ENCODE measurements at regions not wholly inside any gene's neighbourhood (a gene's known extent, or its start where the extent isn't known, plus 50 kb on each side); places are given as distances from the start of the nearest gene placed in this dataset.

DNA sequence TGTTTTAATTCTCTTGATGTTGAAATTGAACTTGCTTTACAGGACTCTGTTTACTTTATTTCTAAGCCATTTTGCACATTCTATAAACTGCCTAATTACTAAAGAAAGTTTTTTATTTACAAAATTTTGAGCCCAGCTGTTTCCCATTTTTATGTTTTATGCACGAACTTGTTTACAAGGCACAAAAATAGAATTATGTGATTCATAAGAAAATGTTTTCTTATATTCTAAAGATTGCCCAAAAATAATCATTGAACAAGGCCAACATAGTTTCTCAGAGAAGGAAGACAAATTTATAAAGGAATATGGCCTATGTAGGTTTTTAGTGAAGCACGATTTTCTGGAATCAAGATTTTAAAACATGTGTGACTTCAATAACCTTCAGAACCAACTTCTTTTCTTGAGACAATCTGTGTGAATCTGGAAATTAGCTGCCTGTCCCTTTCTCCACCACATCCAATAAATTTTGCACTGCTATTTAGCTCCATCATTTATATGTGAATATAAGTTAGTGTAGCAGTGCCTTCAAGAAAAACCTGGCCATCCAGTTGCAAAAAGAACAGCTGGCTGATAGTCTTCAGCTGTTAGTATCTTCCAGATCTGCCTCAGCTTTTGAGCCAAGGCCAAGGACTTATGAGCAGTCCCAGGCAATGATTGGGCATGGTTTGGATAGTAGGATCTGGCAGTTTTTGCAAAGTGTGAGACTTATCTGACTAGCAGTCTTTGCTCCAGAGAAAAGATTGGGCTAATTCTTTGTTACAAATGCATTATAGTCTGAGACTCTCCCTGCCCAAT, 253.2 kb upstream of the COL3A1 start:
- no peaks in the 10 kb centered on the region for H3K36me3 ChIP-seq (ENCODE audit: control insufficient read depth, insufficient read depth, low read length)
- H3K4me3 ChIP-seq (ENCODE audit: low read depth, low read length): no peak overlapping the region
- no peaks in the 10 kb centered on the region for H3K9me3 ChIP-seq (ENCODE audit: control insufficient read depth, insufficient read depth, low read depth, low read length)
- H3K9ac ChIP-seq (ENCODE audit: low read length): no peak overlapping the region
- no peak overlapping the region for H3K27ac ChIP-seq (ENCODE audit: low read depth, low read length)
- no peaks in the 10 kb centered on the region for H3K27me3 ChIP-seq (ENCODE audit: control insufficient read depth, insufficient read depth, low read length)
- no peaks in the 10 kb centered on the region; the same call in 1 of the 2 replicates for H3K4me1 ChIP-seq (ENCODE audit: control insufficient read depth, insufficient read depth, low read length)

GRCh38 chr2:188721784-188722183, 252.4 kb upstream of the COL3A1 start:
- no peak overlapping the region for H3K4me3 ChIP-seq (ENCODE audit: low read depth, low read length)
- H3K27ac ChIP-seq (ENCODE audit: low read depth, low read length): no peak overlapping the region
- no peak overlapping the region for H3K9ac ChIP-seq (ENCODE audit: low read length)

GRCh38 chr2:188725746-188726360, 248.3 kb upstream of the COL3A1 start:
- no peak overlapping the region for H3K27ac ChIP-seq (ENCODE audit: low read depth, low read length)
- no peak overlapping the region for H3K4me3 ChIP-seq (ENCODE audit: low read depth, low read length)
- H3K27me3 ChIP-seq (ENCODE audit: control insufficient read depth, insufficient read depth, low read length): no peaks in the 10 kb centered on the region
- H3K9ac ChIP-seq (ENCODE audit: low read length): no peak overlapping the region
- H3K36me3 ChIP-seq (ENCODE audit: control insufficient read depth, insufficient read depth, low read length): no peaks in the 10 kb centered on the region
- no peaks in the 10 kb centered on the region for H3K9me3 ChIP-seq (ENCODE audit: control insufficient read depth, insufficient read depth, low read depth, low read length)
- H3K4me1 ChIP-seq (ENCODE audit: control insufficient read depth, insufficient read depth, low read length): no peaks in the 10 kb centered on the region; the same call in 1 of the 2 replicates

More at GRCh38 chr2:188721784-188722183, 252.4 kb upstream of the COL3A1 start:
- Histone ChIP-seq H3K27me3 (ENCODE audit: control insufficient read depth, insufficient read depth, low read length) (no peaks in the 10 kb centered on the region), H3K9me3 (ENCODE audit: control insufficient read depth, insufficient read depth, low read depth, low read length) (no peaks in the 10 kb centered on the region), H3K4me1 (ENCODE audit: control insufficient read depth, insufficient read depth, low read length) (no peaks in the 10 kb centered on the region; the same call in 1 of the 2 replicates), H3K36me3 (ENCODE audit: control insufficient read depth, insufficient read depth, low read length) (no peaks in the 10 kb centered on the region)

- Histone ChIP-seq H3K9ac (ENCODE audit: low read length) (no peak overlapping the region), H3K4me1 (ENCODE audit: control insufficient read depth, insufficient read depth, low read length) (no peaks in the 10 kb centered on the region; the same call in 1 of the 2 replicates), H3K9me3 (ENCODE audit: control insufficient read depth, insufficient read depth, low read depth, low read length) (no peaks in the 10 kb centered on the region), H3K27ac (ENCODE audit: low read depth, low read length) (no peak overlapping the region), H3K4me3 (ENCODE audit: low read depth, low read length) (no peak overlapping the region), H3K27me3 (ENCODE audit: control insufficient read depth, insufficient read depth, low read length) (no peaks in the 10 kb centered on the region), H3K36me3 (ENCODE audit: control insufficient read depth, insufficient read depth, low read length) (no peaks in the 10 kb centered on the region)
These were observed 247.4 kb upstream of the COL3A1 start for GRCh38 chr2:188726626-188727247.

DNA sequence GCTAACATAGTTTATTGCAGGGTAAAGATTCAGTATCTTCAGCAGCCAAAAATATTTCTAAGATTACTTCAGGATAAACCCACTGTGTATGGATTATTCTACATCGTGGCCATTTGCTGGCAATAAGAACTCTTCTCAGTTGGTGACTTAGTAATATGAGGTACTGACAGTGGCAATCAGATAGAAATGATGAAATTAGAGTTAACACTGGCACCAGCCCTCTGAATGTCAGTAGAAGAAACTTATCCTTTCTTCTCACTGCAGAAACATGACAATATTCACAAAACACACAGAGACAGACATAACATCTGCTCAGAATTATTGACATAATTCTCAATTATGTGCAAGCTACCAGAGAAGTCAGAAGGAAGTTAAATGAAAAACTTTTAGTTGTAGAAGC, 246.3 kb upstream of the COL3A1 start:
- H3K4me3 ChIP-seq (ENCODE audit: low read depth, low read length): no peak overlapping the region
- H3K4me1 ChIP-seq (ENCODE audit: control insufficient read depth, insufficient read depth, low read length): no peaks in the 10 kb centered on the region; the same call in 1 of the 2 replicates
- no peak overlapping the region for H3K9ac ChIP-seq (ENCODE audit: low read length)
- H3K9me3 ChIP-seq (ENCODE audit: control insufficient read depth, insufficient read depth, low read depth, low read length): no peaks in the 10 kb centered on the region
- no peaks in the 10 kb centered on the region for H3K27me3 ChIP-seq (ENCODE audit: control insufficient read depth, insufficient read depth, low read length)
- no peaks in the 10 kb centered on the region for H3K36me3 ChIP-seq (ENCODE audit: control insufficient read depth, insufficient read depth, low read length)
- no peak overlapping the region for H3K27ac ChIP-seq (ENCODE audit: low read depth, low read length)

DNA sequence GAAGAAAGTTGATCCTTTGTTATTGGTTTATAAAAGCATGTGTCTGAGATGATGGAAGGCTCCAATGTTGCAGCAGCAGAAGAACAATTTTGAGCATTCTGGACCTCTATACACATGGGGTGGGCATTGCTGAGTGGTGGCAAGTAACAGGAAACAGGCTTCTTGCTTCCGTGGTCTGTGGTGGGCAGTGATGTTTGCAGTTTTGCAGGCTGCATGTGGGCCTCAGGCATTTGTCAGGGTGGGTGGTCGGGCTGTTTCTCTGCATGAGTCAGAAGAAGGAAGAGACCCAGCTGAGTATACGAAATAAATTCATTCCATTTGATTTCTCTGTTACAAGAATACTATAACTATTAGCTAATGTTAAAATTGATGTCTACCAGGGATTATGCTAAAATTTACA, 239.5 kb upstream of the COL3A1 start:
- Histone ChIP-seq H3K27ac (ENCODE audit: low read depth, low read length) (no peak overlapping the region), H3K4me1 (ENCODE audit: control insufficient read depth, insufficient read depth, low read length) (peaks cover 6% of the 10 kb centered on the region), H3K27me3 (ENCODE audit: control insufficient read depth, insufficient read depth, low read length) (no peaks in the 10 kb centered on the region), H3K9ac (ENCODE audit: low read length) (no peak overlapping the region), H3K4me3 (ENCODE audit: low read depth, low read length) (no peak overlapping the region), H3K36me3 (ENCODE audit: control insufficient read depth, insufficient read depth, low read length) (no peaks in the 10 kb centered on the region), H3K9me3 (ENCODE audit: control insufficient read depth, insufficient read depth, low read depth, low read length) (no peaks in the 10 kb centered on the region)

DNA sequence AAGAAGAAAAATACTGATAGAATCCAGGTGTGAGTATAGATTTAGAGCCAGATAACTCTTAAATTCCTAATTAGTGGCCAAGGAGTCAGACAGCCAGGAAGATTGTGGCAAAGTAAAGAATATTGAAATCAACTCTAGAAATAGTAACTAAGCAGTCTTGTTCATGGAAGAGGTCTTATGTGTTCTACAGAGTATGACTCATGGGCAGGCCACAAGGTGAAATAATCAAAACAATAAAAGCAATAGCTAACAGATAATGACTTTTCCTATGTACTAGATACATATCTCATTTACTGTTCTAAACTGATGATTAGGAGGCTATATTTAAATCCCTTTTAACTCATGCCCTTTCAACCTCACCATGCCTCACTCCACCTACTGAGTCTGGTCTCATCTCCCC, 227.4 kb upstream of the COL3A1 start:
- Histone ChIP-seq H3K9ac (ENCODE audit: low read length) (no peak overlapping the region), H3K36me3 (ENCODE audit: control insufficient read depth, insufficient read depth, low read length) (no peaks in the 10 kb centered on the region), H3K27me3 (ENCODE audit: control insufficient read depth, insufficient read depth, low read length) (no peaks in the 10 kb centered on the region), H3K27ac (ENCODE audit: low read depth, low read length) (no peak overlapping the region), H3K4me1 (ENCODE audit: control insufficient read depth, insufficient read depth, low read length) (no peaks in the 10 kb centered on the region), H3K9me3 (ENCODE audit: control insufficient read depth, insufficient read depth, low read depth, low read length) (no peaks in the 10 kb centered on the region), H3K4me3 (ENCODE audit: low read depth, low read length) (no peak overlapping the region)

DNA sequence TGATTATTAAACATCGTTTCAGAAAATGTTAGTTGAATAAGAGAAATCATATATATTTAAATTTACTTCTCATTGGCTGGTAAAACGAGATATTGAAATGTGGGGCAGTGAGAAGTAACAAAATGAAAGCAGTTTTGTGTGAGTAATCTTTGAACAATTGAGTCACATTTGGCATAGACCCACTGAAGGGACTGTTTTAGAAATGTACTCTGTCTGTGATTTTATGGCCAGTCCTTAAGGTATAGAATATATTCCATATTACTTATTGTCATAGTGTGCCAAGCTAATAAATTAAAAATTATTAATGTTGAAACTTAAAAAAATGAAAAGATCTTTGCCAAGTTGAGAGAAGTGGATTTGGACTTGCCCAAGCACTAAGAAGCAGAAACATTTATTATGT, 222.4 kb upstream of the COL3A1 start:
- Histone ChIP-seq H3K27me3 (ENCODE audit: control insufficient read depth, insufficient read depth, low read length) (no peaks in the 10 kb centered on the region), H3K9me3 (ENCODE audit: control insufficient read depth, insufficient read depth, low read depth, low read length) (no peaks in the 10 kb centered on the region), H3K4me1 (ENCODE audit: control insufficient read depth, insufficient read depth, low read length) (no peaks in the 10 kb centered on the region), H3K36me3 (ENCODE audit: control insufficient read depth, insufficient read depth, low read length) (no peaks in the 10 kb centered on the region), H3K9ac (ENCODE audit: low read length) (no peak overlapping the region), H3K27ac (ENCODE audit: low read depth, low read length) (no peak overlapping the region), H3K4me3 (ENCODE audit: low read depth, low read length) (no peak overlapping the region)

GRCh38 chr2:188752311-188752710, 221.9 kb upstream of the COL3A1 start:
- no peaks in the 10 kb centered on the region for H3K36me3 ChIP-seq (ENCODE audit: control insufficient read depth, insufficient read depth, low read length)
- no peaks in the 10 kb centered on the region for H3K9me3 ChIP-seq (ENCODE audit: control insufficient read depth, insufficient read depth, low read depth, low read length)
- no peak overlapping the region for H3K9ac ChIP-seq (ENCODE audit: low read length)
- H3K27me3 ChIP-seq (ENCODE audit: control insufficient read depth, insufficient read depth, low read length): no peaks in the 10 kb centered on the region
- no peak overlapping the region for H3K27ac ChIP-seq (ENCODE audit: low read depth, low read length)
- no peaks in the 10 kb centered on the region for H3K4me1 ChIP-seq (ENCODE audit: control insufficient read depth, insufficient read depth, low read length)
- no peak overlapping the region for H3K4me3 ChIP-seq (ENCODE audit: low read depth, low read length)

GRCh38 chr2:188762151-188762550, 212.0 kb upstream of the COL3A1 start:
- Histone ChIP-seq H3K27ac (ENCODE audit: low read depth, low read length) (no peak overlapping the region), H3K4me1 (ENCODE audit: control insufficient read depth, insufficient read depth, low read length) (no peaks in the 10 kb centered on the region), H3K9me3 (ENCODE audit: control insufficient read depth, insufficient read depth, low read depth, low read length) (peaks cover 2% of the 10 kb centered on the region; the same call in 1 of the 2 replicates), H3K36me3 (ENCODE audit: control insufficient read depth, insufficient read depth, low read length) (no peaks in the 10 kb centered on the region), H3K27me3 (ENCODE audit: control insufficient read depth, insufficient read depth, low read length) (no peaks in the 10 kb centered on the region), H3K4me3 (ENCODE audit: low read depth, low read length) (no peak overlapping the region), H3K9ac (ENCODE audit: low read length) (no peak overlapping the region)

Measured in HUES6 (cell line).